Neural progenitor cell (in vitro differentiated cells): ENCODE measurements at regions not wholly inside any gene's neighbourhood (a gene's known extent, or its start where the extent isn't known, plus 50 kb on each side); places are given as distances from the start of the nearest gene placed in this dataset.

Source experiments
- CTCF ChIP-seq: fragments of 200-600 bp; sonication (generic); IDR thresholded peaks from 2 replicates; pipeline ENCODE4 v1.5.1; 2017; ENCODE audit warnings: antibody characterized with exemption, mild to moderate bottlenecking
- EZH2 ChIP-seq: fragments of 200-600 bp; sonication (generic); IDR thresholded peaks from 2 replicates; pipeline ENCODE4 v1.6.1; 2017; ENCODE audit warnings: antibody characterized with exemption, mild to moderate bottlenecking, moderate library complexity

- TF ChIP-seq CTCF (no peak), EZH2 (no peak)
These were observed 55.7 kb upstream of the HDGFL1 start for GRCh38 chr6:22513667-22514066.
